Transverse colon (tissue), 4 donors: ENCODE measurements at regions not wholly inside any gene's neighbourhood (a gene's known extent, or its start where the extent isn't known, plus 50 kb on each side); places are given as distances from the start of the nearest gene placed in this dataset.

Experiments used
- DNase-seq: peaks from one replicate; pipeline ENCODE4 v3.0.0-alpha.2; 2019
- H3K27ac ChIP-seq, 4 donors: fragments of 200-600 bp; sonication (generic); 2 replicates each; pipeline ENCODE4 v1.5.1; 2016 to 2018; ENCODE audit warnings: inconsistent platforms in 4 of 4
- H3K27me3 ChIP-seq: fragments of 200-600 bp; sonication (generic); 2 replicates; pipeline ENCODE4 v1.5.1; 2017; ENCODE audit warnings: inconsistent platforms
- H3K36me3 ChIP-seq, 4 donors: fragments of 200-600 bp; sonication (generic); 2 replicates each; pipeline ENCODE4 v1.5.1; 2017 to 2019; ENCODE audit warnings: inconsistent platforms in 4 of 4
- H3K4me1 ChIP-seq, 4 donors: fragments of 200-600 bp; sonication (generic); 2 replicates each; pipeline ENCODE4 v1.5.1; 2017 to 2020; ENCODE audit warnings: inconsistent platforms in 4 of 4
- H3K4me3 ChIP-seq, 4 donors: fragments of 200-600 bp; sonication (generic); 1 replicate in 1 of 4; 2 replicates in 3 of 4; pipeline versions ENCODE4 v1.5.1 to v1.6.1; 2017 to 2019; ENCODE audit warnings: inconsistent platforms in 4 of 4
- H3K9me3 ChIP-seq, 2 donors: fragments of 200-600 bp; sonication (generic); 2 replicates each; pipeline ENCODE4 v1.5.1; 2017 to 2019; ENCODE audit warnings: inconsistent platforms in 2 of 2
- CTCF ChIP-seq, 5 experiments: fragments of 200-600 bp in 3 of 5; fragments of 450-650 bp in 2 of 5; sonication (generic) in 3 of 5; IDR thresholded peaks; 1 replicate in 2 of 5; 2 replicates in 3 of 5; pipeline ENCODE4 v1.5.1; 2016 to 2017; ENCODE audit warnings: antibody characterized with exemption in 5 of 5, inconsistent platforms in 3 of 5, mild to moderate bottlenecking in 2 of 5, moderate library complexity in 1 of 5
- EP300 ChIP-seq: sonication (generic); formaldehyde crosslinking; IDR thresholded peaks from one replicate; pipeline ENCODE4 v1.6.1; 2017; ENCODE audit warnings: antibody characterized with exemption, low read depth
- POLR2A ChIP-seq: fragments of 450-650 bp; IDR thresholded peaks from one replicate; pipeline ENCODE4 v1.6.1; 2016; ENCODE audit warnings: antibody characterized with exemption, mild to moderate bottlenecking, moderate library complexity
- POLR2AphosphoS5 ChIP-seq, 3 donors: sonication (generic); formaldehyde crosslinking; IDR thresholded peaks; one replicate each; pipeline ENCODE4 v1.6.1; 2016; ENCODE audit warnings: antibody characterized with exemption in 3 of 3
- WGBS, 2 donors: methylation state at CpG; one replicate each; pipeline ENCODE4 v1.1.5; 2018; ENCODE audit warnings: low coverage in 1 of 2; 5-methylcytosine and 5-hydroxymethylcytosine counted together
- in situ Hi-C, 4 donors: fragments of 200-750 bp; cut with MboI; loops; one replicate each; pipeline versions ENCODE4 v1.15.0 to v1.15.1; 2017; ENCODE audit warnings: low sequenced_read_pairs in 3 of 4, low pct_ligation_motif_present in 1 of 4, low pct_unique_long_range_greater_than_20kb in 1 of 4
- intact Hi-C: fragments of 100-400 bp; cut with DNase I; formaldehyde crosslinking; loops from one replicate; pipeline ENCODE4 v1.15.1; 2023; ENCODE audit warnings: low total_unique reads

- H3K4me1 ChIP-seq: peaks cover 0 to 7% (median 0%) of the 10 kb centered on the region in 4 donors
- in situ Hi-C loops (no loop called here), intact Hi-C loops (no loop called here)
- H3K27ac ChIP-seq: peak overlapping the region in 2 of 4 donors; percentile 34 to 44
- no peaks in the 10 kb centered on the region for H3K9me3 ChIP-seq
- DNase-seq: no peak
- H3K27me3 ChIP-seq: no peaks in the 10 kb centered on the region
- H3K36me3 ChIP-seq: no peaks in the 10 kb centered on the region
- H3K4me3 ChIP-seq: no peak overlapping the region
- TF ChIP-seq EP300: no peak
- no peak for TF ChIP-seq POLR2A
- TF ChIP-seq POLR2AphosphoS5 (IDR thresholded peaks at IDR 0.05): no peak
- TF ChIP-seq CTCF (IDR thresholded peaks at IDR 0.05): no peak
These were observed 79.4 kb downstream of the DACT1 start for GRCh38 chr14:58717211-58717610.

- Histone ChIP-seq H3K4me3 (no peak overlapping the region), H3K9me3 (no peaks in the 10 kb centered on the region), H3K27ac (peak overlapping the region in 1 of 4 donors; percentile 11), H3K4me1 (peaks cover 0 to 7% (median 0%) of the 10 kb centered on the region in 4 donors), H3K36me3 (no peaks in the 10 kb centered on the region), H3K27me3 (no peaks in the 10 kb centered on the region)
- 59 to 70% methylated on average over 2 of the region's 2 CpGs for WGBS, 2 donors
- in situ Hi-C loops (no loop called here), intact Hi-C loops (no loop called here)
- TF ChIP-seq POLR2AphosphoS5 (IDR thresholded peaks at IDR 0.05): no peak
- TF ChIP-seq EP300: no peak
- no peak for TF ChIP-seq POLR2A
- TF ChIP-seq CTCF (IDR thresholded peaks at IDR 0.05): no peak
- DNase-seq: no peak
These were observed 80.1 kb downstream of the DACT1 start for GRCh38 chr14:58717813-58718212.

- no peaks in the 10 kb centered on the region for H3K27me3 ChIP-seq
- in situ Hi-C loops (no loop called here), intact Hi-C loops (no loop called here)
- peaks cover 0 to 7% (median 0%) of the 10 kb centered on the region in 4 donors for H3K4me1 ChIP-seq
- no peak overlapping the region for H3K4me3 ChIP-seq
- no peak for DNase-seq
- H3K9me3 ChIP-seq: no peaks in the 10 kb centered on the region
- H3K27ac ChIP-seq: peak overlapping the region in 1 of 4 donors; percentile 11
- WGBS, 2 donors: 61 to 83% methylated on average over 5 of the region's 5 CpGs
- no peaks in the 10 kb centered on the region for H3K36me3 ChIP-seq
- TF ChIP-seq EP300 (no peak), POLR2A (no peak), POLR2AphosphoS5 (IDR thresholded peaks at IDR 0.05) (no peak), CTCF (IDR thresholded peaks at IDR 0.05) (no peak)
These were observed 80.8 kb downstream of the DACT1 start for GRCh38 chr14:58718226-58719205.

GRCh38 chr14:58721723-58722122 lies 84.0 kb downstream of the DACT1 start:
- peaks cover 0 to 10% (median 0%) of the 10 kb centered on the region in 4 donors for H3K4me1 ChIP-seq
- no peak for TF ChIP-seq CTCF (IDR thresholded peaks at IDR 0.05)
- no peak for TF ChIP-seq POLR2AphosphoS5 (IDR thresholded peaks at IDR 0.05)
- TF ChIP-seq POLR2A: no peak
- no peak for TF ChIP-seq EP300
- no peaks in the 10 kb centered on the region for H3K36me3 ChIP-seq
- intact Hi-C loops (no loop called here), in situ Hi-C loops (no loop called here)
- 89 to 94% methylated on average over 3 of the region's 3 CpGs for WGBS, 2 donors
- no peak overlapping the region for H3K4me3 ChIP-seq
- no peaks in the 10 kb centered on the region for H3K9me3 ChIP-seq
- DNase-seq: no peak
- H3K27ac ChIP-seq: no peak overlapping the region
- H3K27me3 ChIP-seq: no peaks in the 10 kb centered on the region
